IMR-90 (cell line): ENCODE measurements at regions not wholly inside any gene's neighbourhood (a gene's known extent, or its start where the extent isn't known, plus 50 kb on each side); places are given as distances from the start of the nearest gene placed in this dataset.

Experiments used
- ATAC-seq: fragments of 200-7000 bp; cut with Tn5 transposase; 2 replicates; pipeline ENCODE4 v1.9.1; 2020; ENCODE audit warnings: low read depth, mild to moderate bottlenecking, moderate library complexity
- BruUV-seq: library from RNA; stranded (reverse); fragments of 400-500 nt; replicated peaks from 2 replicates; lab custom pipeline; 2021; lab: Mats Ljungman, UMichigan
- CTCF ChIA-PET: fragments of 300-600 bp; formaldehyde crosslinking; extraction: SDS; loops from one replicate; lab custom pipeline; 2021; ENCODE audit warnings: antibody characterized with exemption; lab: Yijun Ruan, JAX
- POLR2A ChIA-PET: fragments of 300-600 bp; sonication (Branson Sonifier 250); formaldehyde crosslinking; loops from one replicate; lab custom pipeline; 2022; ENCODE audit warnings: antibody characterized with exemption; ENCODE audit not compliant: unreplicated experiment; lab: Charles Lee
- DNase-seq: peaks from one replicate; pipeline ENCODE4 v3.0.0; 2013
- H2AFZ ChIP-seq: replicated peaks from 2 replicates; pipeline ENCODE3; 2013; ENCODE audit warnings: low read length, mild to moderate bottlenecking; ENCODE audit not compliant: poor library complexity
- H2AK5ac ChIP-seq: 2 replicates; pipeline ENCODE4 v1.6.1; 2013; ENCODE audit warnings: low read depth, low read length, inconsistent platforms
- H2AK9ac ChIP-seq: replicated peaks from 2 replicates; pipeline ENCODE3; 2013; ENCODE audit warnings: mild to moderate bottlenecking, low read depth, low read length, moderate library complexity; ENCODE audit not compliant: poor library complexity
- H2BK120ac ChIP-seq: 2 replicates; pipeline ENCODE4 v1.6.1; 2013; ENCODE audit warnings: low read depth, low read length, inconsistent platforms
- H2BK15ac ChIP-seq: 3 replicates; pipeline ENCODE4 v1.6.1; 2013; ENCODE audit warnings: low read depth, low read length, inconsistent platforms
- H2BK20ac ChIP-seq: 2 replicates; pipeline ENCODE4 v1.6.1; 2013; ENCODE audit warnings: low read depth, mild to moderate bottlenecking, inconsistent platforms, low read length, moderate library complexity
- H2BK5ac ChIP-seq: 2 replicates; pipeline ENCODE4 v1.6.1; 2013; ENCODE audit warnings: mild to moderate bottlenecking, low read depth, low read length, inconsistent platforms; ENCODE audit not compliant: poor library complexity, severe bottlenecking
- H3K14ac ChIP-seq: replicated peaks from 2 replicates; pipeline ENCODE4 v1.6.1; 2013; ENCODE audit warnings: low read depth, low read length, inconsistent platforms
- H3K18ac ChIP-seq: 2 replicates; pipeline ENCODE4 v1.6.1; 2013; ENCODE audit warnings: low read depth, low read length, control low read depth
- H3K23ac ChIP-seq: 2 replicates; pipeline ENCODE4 v1.6.1; 2013; ENCODE audit warnings: low read depth, low read length, inconsistent platforms
- H3K27ac ChIP-seq: 2 replicates; pipeline ENCODE4 v1.5.1; 2013; ENCODE audit warnings: mild to moderate bottlenecking, control low read depth, low read length; ENCODE audit not compliant: insufficient read depth
- H3K27me3 ChIP-seq: 2 replicates; pipeline ENCODE4 v1.6.1; 2013; ENCODE audit warnings: low read length; ENCODE audit not compliant: control insufficient read depth, insufficient read depth
- H3K36me3 ChIP-seq: 2 replicates; pipeline ENCODE4 v1.6.1; 2013; ENCODE audit warnings: low read length, mixed read lengths; ENCODE audit not compliant: control insufficient read depth, insufficient read depth
- H3K4ac ChIP-seq: 2 replicates; pipeline ENCODE4 v1.6.1; 2013; ENCODE audit warnings: low read depth, low read length, inconsistent platforms
- H3K4me1 ChIP-seq: 2 replicates; pipeline ENCODE4 v1.6.1; 2013; ENCODE audit warnings: low read length, mixed read lengths; ENCODE audit not compliant: control insufficient read depth, insufficient read depth
- H3K4me2 ChIP-seq: 2 replicates; pipeline ENCODE4 v1.6.1; 2013; ENCODE audit warnings: low read depth, mild to moderate bottlenecking, control low read depth, low read length, moderate library complexity
- H3K4me3 ChIP-seq: 2 replicates; pipeline ENCODE4 v1.5.1; 2013; ENCODE audit warnings: low read depth, mild to moderate bottlenecking, control low read depth, low read length, moderate library complexity; ENCODE audit not compliant: insufficient read depth
- H3K56ac ChIP-seq: 2 replicates; pipeline ENCODE4 v1.6.1; 2013; ENCODE audit warnings: low read length, inconsistent platforms; ENCODE audit not compliant: insufficient read depth; ENCODE audit errors: extremely low read depth
- H3K79me1 ChIP-seq, 2 experiments: 2 replicates each; pipeline ENCODE4 v1.6.1; 2013; ENCODE audit warnings: low read length in 2 of 2, inconsistent platforms in 1 of 2, low read depth in 1 of 2
- H3K9ac ChIP-seq: 2 replicates; pipeline ENCODE4 v1.6.1; 2013; ENCODE audit warnings: low read depth, low read length, control low read depth
- H3K9me1 ChIP-seq: 2 replicates; pipeline ENCODE4 v1.6.1; 2013; ENCODE audit warnings: low read length, inconsistent platforms; ENCODE audit not compliant: insufficient read depth
- H3K9me3 ChIP-seq: 2 replicates; pipeline ENCODE4 v1.6.1; 2013; ENCODE audit warnings: low read length; ENCODE audit not compliant: control insufficient read depth, insufficient read depth
- H4K20me1 ChIP-seq: 2 replicates; pipeline ENCODE4 v1.6.1; 2013; ENCODE audit warnings: low read length, inconsistent platforms; ENCODE audit not compliant: insufficient read depth
- H4K5ac ChIP-seq: 2 replicates; pipeline ENCODE4 v1.6.1; 2013; ENCODE audit warnings: mild to moderate bottlenecking, low read depth, low read length, control low read depth
- H4K8ac ChIP-seq, 2 experiments: 2 replicates each; pipeline ENCODE4 v1.6.1; 2013; ENCODE audit warnings: low read depth in 2 of 2, low read length in 2 of 2, control low read depth in 1 of 2, inconsistent platforms in 1 of 2
- H4K91ac ChIP-seq: 2 replicates; pipeline ENCODE4 v1.6.1; 2013; ENCODE audit warnings: low read depth, low read length, inconsistent platforms; ENCODE audit not compliant: insufficient read depth
- BHLHE40 ChIP-seq: fragments of 150-350 bp; IDR thresholded peaks from 2 replicates; pipeline ENCODE4 v1.6.1; 2016; ENCODE audit warnings: mild to moderate bottlenecking, low read depth, low read length
- CEBPB ChIP-seq: IDR thresholded peaks from 2 replicates; pipeline ENCODE4 v1.6.1; 2012; ENCODE audit warnings: low read depth, low read length, improper control_type of control experiment
- CHD1 ChIP-seq: IDR thresholded peaks from 2 replicates; pipeline ENCODE4 v1.6.1; 2012; ENCODE audit warnings: low read depth, low read length, improper control_type of control experiment
- CTCF ChIP-seq: conservative IDR thresholded peaks from 2 replicates; pipeline ENCODE4 v1.5.1; 2012; ENCODE audit warnings: mild to moderate bottlenecking, low read depth, low read length, improper control_type of control experiment
- ELK1 ChIP-seq: fragments of 150-350 bp; IDR thresholded peaks from 2 replicates; pipeline ENCODE4 v1.6.1; 2016; ENCODE audit warnings: low read depth, mild to moderate bottlenecking, low read length, moderate library complexity, borderline replicate concordance
- FOS ChIP-seq: fragments of 150-350 bp; IDR thresholded peaks from 2 replicates; pipeline ENCODE4 v1.6.1; 2016; ENCODE audit warnings: low read depth, low read length
- MAFK ChIP-seq: IDR thresholded peaks from 2 replicates; pipeline ENCODE4 v1.6.1; 2012; ENCODE audit warnings: low read depth, low read length, improper control_type of control experiment
- MAZ ChIP-seq: IDR thresholded peaks from 2 replicates; pipeline ENCODE4 v1.6.1; 2012; ENCODE audit warnings: low read depth, mild to moderate bottlenecking, low read length, improper control_type of control experiment, moderate library complexity, borderline replicate concordance
- MXI1 ChIP-seq: IDR thresholded peaks from 2 replicates; pipeline ENCODE4 v1.6.1; 2012; ENCODE audit warnings: low read depth, mild to moderate bottlenecking, low read length, moderate library complexity, borderline replicate concordance
- NFE2L2 ChIP-seq: fragments of 150-350 bp; IDR thresholded peaks from 2 replicates; pipeline ENCODE4 v1.6.1; 2016; ENCODE audit warnings: low read depth, mild to moderate bottlenecking, low read length
- POLR2A ChIP-seq: IDR thresholded peaks from 2 replicates; pipeline ENCODE4 v1.6.1; 2012; ENCODE audit warnings: mild to moderate bottlenecking, low read depth, low read length
- RAD21 ChIP-seq: IDR thresholded peaks from 2 replicates; pipeline ENCODE4 v1.6.1; 2012; ENCODE audit warnings: low read length, improper control_type of control experiment
- RCOR1 ChIP-seq: IDR thresholded peaks from 2 replicates; pipeline ENCODE4 v1.6.1; 2012; ENCODE audit warnings: mild to moderate bottlenecking, low read length, improper control_type of control experiment; ENCODE audit not compliant: insufficient replicate concordance
- RFX5 ChIP-seq: IDR thresholded peaks from 2 replicates; pipeline ENCODE4 v1.8.0; 2012; ENCODE audit warnings: low read depth, mild to moderate bottlenecking, low read length, moderate library complexity
- SMC3 ChIP-seq: fragments of 150-350 bp; IDR thresholded peaks from 2 replicates; pipeline ENCODE4 v1.6.1; 2016; ENCODE audit warnings: low read depth, mild to moderate bottlenecking, antibody characterized with exemption, low read length, moderate library complexity
- USF2 ChIP-seq: fragments of 150-350 bp; IDR thresholded peaks from 2 replicates; pipeline ENCODE4 v1.6.1; 2017; ENCODE audit warnings: mild to moderate bottlenecking, antibody characterized with exemption, low read length, low read depth
- WGBS, 2 experiments: methylation state at CpG; one replicate each; pipeline versions ENCODE4 v1.1.5 to v1.1.7; 2013; ENCODE audit warnings: missing lambda C conversion rate in 2 of 2; ENCODE audit not compliant: insufficient read length in 1 of 2; ENCODE audit errors: extremely low coverage in 2 of 2; 5-methylcytosine and 5-hydroxymethylcytosine counted together
- dilution Hi-C: fragments of 300-500 bp; cut with HindIII; formaldehyde crosslinking; loops from one replicate; pipeline ENCODE4 v1.14.3; 2018; ENCODE audit warnings: low sequenced_read_pairs; ENCODE audit not compliant: unreplicated experiment
- in situ Hi-C: fragments of 300-500 bp; cut with MboI; formaldehyde crosslinking; loops from 3 replicates; pipeline ENCODE4 v1.14.3; 2019; ENCODE audit warnings: low sequenced_read_pairs, inconsistent platforms, mixed read lengths
- intact Hi-C: fragments of 100-400 bp; cut with micrococcal nuclease; formaldehyde crosslinking; loops from 2 replicates; pipeline ENCODE4 v1.10.0; 2022

GRCh38 chr20:19897891-19898290 lies 119.3 kb upstream of the NAA20 start:
- no peaks in the 10 kb centered on the region for H3K27me3 ChIP-seq
- H2AK9ac ChIP-seq: no peak overlapping the region
- no peak overlapping the region for H2BK120ac ChIP-seq
- DNase-seq: no peak
- H3K56ac ChIP-seq: no peak overlapping the region
- no TSS peak for BruUV-seq
- no peak overlapping the region for H4K91ac ChIP-seq
- peaks cover 7% of the 10 kb centered on the region; the same call in 1 of the 2 replicates for H3K4me1 ChIP-seq
- ATAC-seq: no peak
- no CpG with 5 or more reads among the region's 6 CpGs for WGBS, 2 experiments
- H3K9ac ChIP-seq: no peak overlapping the region
- intact Hi-C loops (no loop called here), dilution Hi-C loops (no loop called here), in situ Hi-C loops (no loop called here)
- peaks cover 7% of the 10 kb centered on the region for H3K9me3 ChIP-seq
- H4K8ac ChIP-seq: no peak overlapping the region
- peaks cover 6% of the 10 kb centered on the region; the same call in 1 of the 2 replicates for H4K20me1 ChIP-seq
- no peak overlapping the region for H3K27ac ChIP-seq
- no peak overlapping the region for H2BK5ac ChIP-seq
- H4K5ac ChIP-seq: no peak overlapping the region
- H3K9me1 ChIP-seq: peaks cover 10% of the 10 kb centered on the region; the same call in 1 of the 2 replicates
- no peak overlapping the region for H3K18ac ChIP-seq
- POLR2A ChIA-PET: no interaction called here
- no peak overlapping the region for H3K14ac ChIP-seq
- no peak overlapping the region for H2BK15ac ChIP-seq
- peaks cover 58 to 79% of the 10 kb centered on the region in 2 experiments for H3K79me1 ChIP-seq
- CTCF ChIA-PET: no interaction called here
- no peak overlapping the region for H2BK20ac ChIP-seq
- H2AK5ac ChIP-seq: no peak overlapping the region
- peaks cover 46% of the 10 kb centered on the region for H3K36me3 ChIP-seq
- no peak overlapping the region for H2AFZ ChIP-seq
- H3K23ac ChIP-seq: no peak overlapping the region
- H3K4me3 ChIP-seq: no peak overlapping the region
- TF ChIP-seq CEBPB (no peak), RCOR1 (no peak), MXI1 (no peak), CHD1 (no peak), MAZ (no peak), FOS (no peak), RAD21 (no peak), MAFK (no peak), CTCF (no peak), NFE2L2 (no peak), USF2 (no peak), SMC3 (no peak), RFX5 (no peak), ELK1 (no peak), POLR2A (no peak), BHLHE40 (no peak)
- H3K4me2 ChIP-seq: no peak overlapping the region
- no peak overlapping the region for H3K4ac ChIP-seq
